IMR-90 (cell line): ENCODE measurements at regions not wholly inside any gene's neighbourhood (a gene's known extent, or its start where the extent isn't known, plus 50 kb on each side); places are given as distances from the start of the nearest gene placed in this dataset.

Source experiments
- ATAC-seq: fragments of 200-7000 bp; cut with Tn5 transposase; 2 replicates; pipeline ENCODE4 v1.9.1; 2020; ENCODE audit warnings: low read depth, mild to moderate bottlenecking, moderate library complexity
- BruUV-seq: library from RNA; stranded (reverse); fragments of 400-500 nt; replicated peaks from 2 replicates; lab custom pipeline; 2021; lab: Mats Ljungman, UMichigan
- CTCF ChIA-PET: fragments of 300-600 bp; formaldehyde crosslinking; extraction: SDS; loops from one replicate; lab custom pipeline; 2021; ENCODE audit warnings: antibody characterized with exemption; lab: Yijun Ruan, JAX
- POLR2A ChIA-PET: fragments of 300-600 bp; sonication (Branson Sonifier 250); formaldehyde crosslinking; loops from one replicate; lab custom pipeline; 2022; ENCODE audit warnings: antibody characterized with exemption; ENCODE audit not compliant: unreplicated experiment; lab: Charles Lee
- DNase-seq: peaks from one replicate; pipeline ENCODE4 v3.0.0; 2013
- H2AFZ ChIP-seq: replicated peaks from 2 replicates; pipeline ENCODE3; 2013; ENCODE audit warnings: low read length, mild to moderate bottlenecking; ENCODE audit not compliant: poor library complexity
- H2AK5ac ChIP-seq: 2 replicates; pipeline ENCODE4 v1.6.1; 2013; ENCODE audit warnings: low read depth, low read length, inconsistent platforms
- H2AK9ac ChIP-seq: replicated peaks from 2 replicates; pipeline ENCODE3; 2013; ENCODE audit warnings: mild to moderate bottlenecking, low read depth, low read length, moderate library complexity; ENCODE audit not compliant: poor library complexity
- H2BK120ac ChIP-seq: 2 replicates; pipeline ENCODE4 v1.6.1; 2013; ENCODE audit warnings: low read depth, low read length, inconsistent platforms
- H2BK15ac ChIP-seq: 3 replicates; pipeline ENCODE4 v1.6.1; 2013; ENCODE audit warnings: low read depth, low read length, inconsistent platforms
- H2BK20ac ChIP-seq: 2 replicates; pipeline ENCODE4 v1.6.1; 2013; ENCODE audit warnings: low read depth, mild to moderate bottlenecking, inconsistent platforms, low read length, moderate library complexity
- H2BK5ac ChIP-seq: 2 replicates; pipeline ENCODE4 v1.6.1; 2013; ENCODE audit warnings: mild to moderate bottlenecking, low read depth, low read length, inconsistent platforms; ENCODE audit not compliant: poor library complexity, severe bottlenecking
- H3K14ac ChIP-seq: replicated peaks from 2 replicates; pipeline ENCODE4 v1.6.1; 2013; ENCODE audit warnings: low read depth, low read length, inconsistent platforms
- H3K18ac ChIP-seq: 2 replicates; pipeline ENCODE4 v1.6.1; 2013; ENCODE audit warnings: low read depth, low read length, control low read depth
- H3K23ac ChIP-seq: 2 replicates; pipeline ENCODE4 v1.6.1; 2013; ENCODE audit warnings: low read depth, low read length, inconsistent platforms
- H3K27ac ChIP-seq: 2 replicates; pipeline ENCODE4 v1.5.1; 2013; ENCODE audit warnings: mild to moderate bottlenecking, control low read depth, low read length; ENCODE audit not compliant: insufficient read depth
- H3K27me3 ChIP-seq: 2 replicates; pipeline ENCODE4 v1.6.1; 2013; ENCODE audit warnings: low read length; ENCODE audit not compliant: control insufficient read depth, insufficient read depth
- H3K36me3 ChIP-seq: 2 replicates; pipeline ENCODE4 v1.6.1; 2013; ENCODE audit warnings: low read length, mixed read lengths; ENCODE audit not compliant: control insufficient read depth, insufficient read depth
- H3K4ac ChIP-seq: 2 replicates; pipeline ENCODE4 v1.6.1; 2013; ENCODE audit warnings: low read depth, low read length, inconsistent platforms
- H3K4me1 ChIP-seq: 2 replicates; pipeline ENCODE4 v1.6.1; 2013; ENCODE audit warnings: low read length, mixed read lengths; ENCODE audit not compliant: control insufficient read depth, insufficient read depth
- H3K4me2 ChIP-seq: 2 replicates; pipeline ENCODE4 v1.6.1; 2013; ENCODE audit warnings: low read depth, mild to moderate bottlenecking, control low read depth, low read length, moderate library complexity
- H3K4me3 ChIP-seq: 2 replicates; pipeline ENCODE4 v1.5.1; 2013; ENCODE audit warnings: low read depth, mild to moderate bottlenecking, control low read depth, low read length, moderate library complexity; ENCODE audit not compliant: insufficient read depth
- H3K56ac ChIP-seq: 2 replicates; pipeline ENCODE4 v1.6.1; 2013; ENCODE audit warnings: low read length, inconsistent platforms; ENCODE audit not compliant: insufficient read depth; ENCODE audit errors: extremely low read depth
- H3K79me1 ChIP-seq, 2 experiments: 2 replicates each; pipeline ENCODE4 v1.6.1; 2013; ENCODE audit warnings: low read length in 2 of 2, inconsistent platforms in 1 of 2, low read depth in 1 of 2
- H3K9ac ChIP-seq: 2 replicates; pipeline ENCODE4 v1.6.1; 2013; ENCODE audit warnings: low read depth, low read length, control low read depth
- H3K9me1 ChIP-seq: 2 replicates; pipeline ENCODE4 v1.6.1; 2013; ENCODE audit warnings: low read length, inconsistent platforms; ENCODE audit not compliant: insufficient read depth
- H3K9me3 ChIP-seq: 2 replicates; pipeline ENCODE4 v1.6.1; 2013; ENCODE audit warnings: low read length; ENCODE audit not compliant: control insufficient read depth, insufficient read depth
- H4K20me1 ChIP-seq: 2 replicates; pipeline ENCODE4 v1.6.1; 2013; ENCODE audit warnings: low read length, inconsistent platforms; ENCODE audit not compliant: insufficient read depth
- H4K5ac ChIP-seq: 2 replicates; pipeline ENCODE4 v1.6.1; 2013; ENCODE audit warnings: mild to moderate bottlenecking, low read depth, low read length, control low read depth
- H4K8ac ChIP-seq, 2 experiments: 2 replicates each; pipeline ENCODE4 v1.6.1; 2013; ENCODE audit warnings: low read depth in 2 of 2, low read length in 2 of 2, control low read depth in 1 of 2, inconsistent platforms in 1 of 2
- H4K91ac ChIP-seq: 2 replicates; pipeline ENCODE4 v1.6.1; 2013; ENCODE audit warnings: low read depth, low read length, inconsistent platforms; ENCODE audit not compliant: insufficient read depth
- BHLHE40 ChIP-seq: fragments of 150-350 bp; IDR thresholded peaks from 2 replicates; pipeline ENCODE4 v1.6.1; 2016; ENCODE audit warnings: mild to moderate bottlenecking, low read depth, low read length
- CEBPB ChIP-seq: IDR thresholded peaks from 2 replicates; pipeline ENCODE4 v1.6.1; 2012; ENCODE audit warnings: low read depth, low read length, improper control_type of control experiment
- CHD1 ChIP-seq: IDR thresholded peaks from 2 replicates; pipeline ENCODE4 v1.6.1; 2012; ENCODE audit warnings: low read depth, low read length, improper control_type of control experiment
- CTCF ChIP-seq: conservative IDR thresholded peaks from 2 replicates; pipeline ENCODE4 v1.5.1; 2012; ENCODE audit warnings: mild to moderate bottlenecking, low read depth, low read length, improper control_type of control experiment
- ELK1 ChIP-seq: fragments of 150-350 bp; IDR thresholded peaks from 2 replicates; pipeline ENCODE4 v1.6.1; 2016; ENCODE audit warnings: low read depth, mild to moderate bottlenecking, low read length, moderate library complexity, borderline replicate concordance
- FOS ChIP-seq: fragments of 150-350 bp; IDR thresholded peaks from 2 replicates; pipeline ENCODE4 v1.6.1; 2016; ENCODE audit warnings: low read depth, low read length
- MAFK ChIP-seq: IDR thresholded peaks from 2 replicates; pipeline ENCODE4 v1.6.1; 2012; ENCODE audit warnings: low read depth, low read length, improper control_type of control experiment
- MAZ ChIP-seq: IDR thresholded peaks from 2 replicates; pipeline ENCODE4 v1.6.1; 2012; ENCODE audit warnings: low read depth, mild to moderate bottlenecking, low read length, improper control_type of control experiment, moderate library complexity, borderline replicate concordance
- MXI1 ChIP-seq: IDR thresholded peaks from 2 replicates; pipeline ENCODE4 v1.6.1; 2012; ENCODE audit warnings: low read depth, mild to moderate bottlenecking, low read length, moderate library complexity, borderline replicate concordance
- NFE2L2 ChIP-seq: fragments of 150-350 bp; IDR thresholded peaks from 2 replicates; pipeline ENCODE4 v1.6.1; 2016; ENCODE audit warnings: low read depth, mild to moderate bottlenecking, low read length
- POLR2A ChIP-seq: IDR thresholded peaks from 2 replicates; pipeline ENCODE4 v1.6.1; 2012; ENCODE audit warnings: mild to moderate bottlenecking, low read depth, low read length
- RAD21 ChIP-seq: IDR thresholded peaks from 2 replicates; pipeline ENCODE4 v1.6.1; 2012; ENCODE audit warnings: low read length, improper control_type of control experiment
- RCOR1 ChIP-seq: IDR thresholded peaks from 2 replicates; pipeline ENCODE4 v1.6.1; 2012; ENCODE audit warnings: mild to moderate bottlenecking, low read length, improper control_type of control experiment; ENCODE audit not compliant: insufficient replicate concordance
- RFX5 ChIP-seq: IDR thresholded peaks from 2 replicates; pipeline ENCODE4 v1.8.0; 2012; ENCODE audit warnings: low read depth, mild to moderate bottlenecking, low read length, moderate library complexity
- SMC3 ChIP-seq: fragments of 150-350 bp; IDR thresholded peaks from 2 replicates; pipeline ENCODE4 v1.6.1; 2016; ENCODE audit warnings: low read depth, mild to moderate bottlenecking, antibody characterized with exemption, low read length, moderate library complexity
- USF2 ChIP-seq: fragments of 150-350 bp; IDR thresholded peaks from 2 replicates; pipeline ENCODE4 v1.6.1; 2017; ENCODE audit warnings: mild to moderate bottlenecking, antibody characterized with exemption, low read length, low read depth
- WGBS, 2 experiments: methylation state at CpG; one replicate each; pipeline versions ENCODE4 v1.1.5 to v1.1.7; 2013; ENCODE audit warnings: missing lambda C conversion rate in 2 of 2; ENCODE audit not compliant: insufficient read length in 1 of 2; ENCODE audit errors: extremely low coverage in 2 of 2; 5-methylcytosine and 5-hydroxymethylcytosine counted together
- dilution Hi-C: fragments of 300-500 bp; cut with HindIII; formaldehyde crosslinking; loops from one replicate; pipeline ENCODE4 v1.14.3; 2018; ENCODE audit warnings: low sequenced_read_pairs; ENCODE audit not compliant: unreplicated experiment
- in situ Hi-C: fragments of 300-500 bp; cut with MboI; formaldehyde crosslinking; loops from 3 replicates; pipeline ENCODE4 v1.14.3; 2019; ENCODE audit warnings: low sequenced_read_pairs, inconsistent platforms, mixed read lengths
- intact Hi-C: fragments of 100-400 bp; cut with micrococcal nuclease; formaldehyde crosslinking; loops from 2 replicates; pipeline ENCODE4 v1.10.0; 2022

- H4K8ac ChIP-seq = no peak overlapping the region
- ATAC-seq (no peak), DNase-seq (no peak)
- no peak overlapping the region for H2AK9ac ChIP-seq
- BruUV-seq = no TSS peak
- no CpG with 5 or more reads among the region's 2 CpGs for WGBS, 2 experiments
- no peaks in the 10 kb centered on the region for H4K20me1 ChIP-seq
- intact Hi-C loops = no loop called here
- peaks cover 17% of the 10 kb centered on the region for H3K9me3 ChIP-seq
- no peak for TF ChIP-seq SMC3
- TF ChIP-seq BHLHE40 = no peak
- no peak for TF ChIP-seq RCOR1
- TF ChIP-seq MAFK = no peak
- no peak for TF ChIP-seq RAD21
- no peak for TF ChIP-seq CTCF
- TF ChIP-seq MXI1 = no peak
- TF ChIP-seq MAZ = no peak
- TF ChIP-seq POLR2A = no peak
- TF ChIP-seq CEBPB = no peak
- TF ChIP-seq NFE2L2 = no peak
- no peak for TF ChIP-seq CHD1
- TF ChIP-seq ELK1 = no peak
- no peak for TF ChIP-seq USF2
- no peak for TF ChIP-seq FOS
- TF ChIP-seq RFX5 = no peak
- no peak overlapping the region for H3K4me3 ChIP-seq
- H2BK120ac ChIP-seq = no peak overlapping the region
- H2AK5ac ChIP-seq = no peak overlapping the region
- H3K4me1 ChIP-seq = no peaks in the 10 kb centered on the region
- no peak overlapping the region for H3K14ac ChIP-seq
- H3K79me1 ChIP-seq = no peaks in the 10 kb centered on the region
- H4K91ac ChIP-seq = no peak overlapping the region
- H3K36me3 ChIP-seq = no peaks in the 10 kb centered on the region
- H3K4me2 ChIP-seq = no peak overlapping the region
- H2BK20ac ChIP-seq = no peak overlapping the region
- H3K18ac ChIP-seq = no peak overlapping the region
- no peak overlapping the region for H3K23ac ChIP-seq
- no peak overlapping the region for H3K9ac ChIP-seq
- H2BK5ac ChIP-seq = no peak overlapping the region
- H2BK15ac ChIP-seq = no peak overlapping the region
- in situ Hi-C loops = no loop called here
- no peak overlapping the region for H3K56ac ChIP-seq
- POLR2A ChIA-PET = no interaction called here
- no peak overlapping the region for H2AFZ ChIP-seq
- no peak overlapping the region for H4K5ac ChIP-seq
- H3K4ac ChIP-seq = no peak overlapping the region
- dilution Hi-C loops = no loop called here
- no peaks in the 10 kb centered on the region for H3K27me3 ChIP-seq
- CTCF ChIA-PET = no interaction called here
- no peaks in the 10 kb centered on the region for H3K9me1 ChIP-seq
- no peak overlapping the region for H3K27ac ChIP-seq
These were observed 515.3 kb upstream of the MEX3C start for GRCh38 chr18:51712821-51713220.
